ENCODE measurements at regions not wholly inside any gene's neighbourhood (a gene's known extent, or its start where the extent isn't known, plus 50 kb on each side); places are given as distances from the start of the nearest gene placed in this dataset.
"Not testable (repeated sequence)": the region's sequence is repeated elsewhere in the genome, so short reads cannot be mapped to it uniquely, and the experiment has no call there.

DNA sequence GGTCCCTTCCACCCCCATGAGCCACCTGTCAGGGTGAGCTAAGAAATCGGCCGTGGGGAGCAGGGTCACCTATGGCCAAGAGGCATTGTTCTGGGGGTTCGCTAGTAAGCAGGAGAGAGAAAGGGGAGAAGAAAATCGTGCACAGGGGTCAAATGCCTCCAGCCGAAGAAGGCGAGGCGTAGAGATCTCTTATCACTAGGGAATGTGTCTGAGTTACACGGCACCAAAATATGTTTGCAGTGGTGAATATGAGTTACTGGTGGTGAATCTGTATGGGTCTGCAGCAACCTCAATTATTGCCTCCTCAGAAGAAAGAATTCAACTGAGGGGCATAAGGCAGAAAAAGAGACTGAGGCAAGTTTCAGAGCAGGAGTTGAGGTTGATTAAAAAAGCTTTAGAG is 54.2 kb upstream of the RABGAP1L start:
- no peak for DNase-seq

DNA sequence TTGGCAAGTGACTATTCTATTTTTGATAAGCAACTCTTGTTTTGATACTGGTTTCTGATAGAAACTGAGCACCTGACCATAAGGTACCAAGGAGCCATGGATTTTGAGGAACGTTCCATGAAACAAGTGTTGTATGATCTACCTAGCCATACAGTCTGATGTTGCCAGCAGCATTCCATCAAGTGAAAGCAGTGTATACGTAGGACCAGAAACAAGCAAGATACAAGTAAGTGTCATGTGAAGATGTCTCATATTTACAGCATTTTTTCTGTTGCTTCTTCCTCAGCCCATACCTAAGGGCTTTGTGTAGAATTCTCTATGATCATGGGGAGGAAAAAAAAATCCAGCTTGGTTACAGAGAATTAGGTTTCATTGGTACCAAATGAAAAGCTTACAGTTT is 55.6 kb upstream of the RABGAP1L start:
- no peak for DNase-seq

DNA sequence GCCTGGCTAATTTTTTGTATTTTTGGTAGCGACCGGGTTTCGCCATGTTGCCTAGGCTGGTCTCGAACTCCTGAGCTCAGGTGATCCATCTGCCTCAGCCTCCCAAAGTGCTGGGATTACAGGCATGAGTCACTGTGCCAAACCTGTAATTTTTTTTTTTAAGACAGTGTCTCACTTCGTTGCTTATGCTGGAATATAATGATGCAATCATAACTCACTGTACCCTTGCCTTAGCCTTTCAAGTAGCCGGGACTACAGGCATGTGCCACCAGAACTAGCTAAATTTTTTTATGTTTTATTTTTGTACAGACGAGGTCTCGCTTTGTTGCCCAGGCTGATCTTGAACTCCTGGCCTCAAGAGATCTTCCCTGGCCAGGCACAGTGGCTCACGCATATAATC is 57.3 kb upstream of the RABGAP1L start:
- DNase-seq = not testable (repeated sequence)

DNA sequence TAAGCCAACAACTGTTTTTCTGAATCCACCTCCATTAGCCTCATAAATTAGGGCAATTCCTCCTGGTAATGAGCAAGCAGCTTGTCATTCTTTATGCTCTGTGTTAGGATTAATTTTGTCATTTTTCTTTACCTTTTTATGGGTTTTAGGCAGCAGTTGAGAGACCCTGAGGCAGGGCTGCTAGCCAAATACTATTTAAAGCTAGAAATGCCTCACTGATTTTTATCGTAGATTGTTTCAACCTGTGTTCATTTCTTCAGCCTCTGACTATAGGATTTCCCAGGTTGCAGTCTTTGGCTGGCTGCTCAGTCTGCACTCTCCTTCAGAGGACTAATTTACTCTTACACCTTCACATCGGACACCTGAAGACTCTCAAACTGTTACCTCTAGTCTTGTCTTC is 61.9 kb upstream of the RABGAP1L start:
- no peak for DNase-seq

DNA sequence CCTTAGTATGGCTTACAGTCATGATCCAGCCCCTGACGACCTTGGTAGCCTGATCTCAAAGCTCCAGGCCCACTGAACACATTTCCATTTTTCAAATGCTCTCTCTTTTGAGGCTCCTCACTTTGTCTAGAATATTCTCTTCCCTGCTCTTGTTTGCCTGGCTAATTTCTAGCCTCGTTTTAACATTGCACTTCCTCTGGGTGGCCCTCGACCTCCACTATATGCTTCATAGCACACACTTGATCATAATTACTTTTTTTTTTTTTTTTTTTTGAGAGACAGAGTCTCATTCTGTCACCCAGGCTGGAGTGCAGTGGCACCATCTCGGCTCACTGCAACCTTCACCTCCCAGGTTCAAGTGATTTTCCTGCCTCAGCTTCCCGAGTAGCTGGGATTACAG is 65.5 kb upstream of the RABGAP1L start:
- peak; percentile 13 for DNase-seq

DNA sequence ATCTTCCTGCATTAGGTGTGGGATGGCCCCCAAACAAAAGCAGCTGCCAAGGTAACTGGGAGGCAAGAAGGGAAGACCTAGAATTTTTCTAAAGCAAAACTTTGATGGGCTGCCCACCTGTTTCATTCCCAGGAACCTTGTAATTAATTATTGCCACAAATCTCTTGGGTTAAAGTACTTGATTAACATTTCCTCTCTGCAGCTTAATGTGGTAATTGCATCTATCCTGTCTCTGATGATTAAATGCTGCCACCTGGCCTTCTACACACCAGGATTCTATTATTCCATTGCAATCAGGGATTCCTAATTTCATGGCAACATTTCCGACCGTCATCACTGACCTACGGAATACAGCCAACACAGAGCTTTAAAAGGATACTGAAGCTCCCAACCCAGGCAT is 68.3 kb upstream of the RC3H1 start:
- no peak for DNase-seq

DNA sequence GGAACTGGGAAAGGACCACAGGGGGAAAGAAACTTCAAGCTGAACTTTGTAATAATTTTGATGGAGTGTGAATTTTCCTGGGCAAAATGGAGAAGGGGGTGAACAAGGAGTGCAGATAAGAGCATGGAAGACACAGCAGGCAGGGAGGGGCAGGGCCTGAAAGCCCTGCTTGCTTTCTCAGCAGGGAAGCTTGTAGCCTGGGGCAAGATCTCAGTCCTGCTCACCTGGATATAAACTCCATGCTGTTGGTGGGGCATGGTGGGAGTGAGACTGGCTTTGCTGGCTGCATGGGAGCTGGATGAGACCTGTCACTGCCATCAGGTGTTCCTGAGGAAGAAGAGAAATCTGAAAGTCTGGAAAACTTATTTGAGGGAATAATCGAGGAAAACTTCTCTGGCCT is 58.7 kb upstream of the RC3H1 start:
- DNase-seq = no peak

DNA sequence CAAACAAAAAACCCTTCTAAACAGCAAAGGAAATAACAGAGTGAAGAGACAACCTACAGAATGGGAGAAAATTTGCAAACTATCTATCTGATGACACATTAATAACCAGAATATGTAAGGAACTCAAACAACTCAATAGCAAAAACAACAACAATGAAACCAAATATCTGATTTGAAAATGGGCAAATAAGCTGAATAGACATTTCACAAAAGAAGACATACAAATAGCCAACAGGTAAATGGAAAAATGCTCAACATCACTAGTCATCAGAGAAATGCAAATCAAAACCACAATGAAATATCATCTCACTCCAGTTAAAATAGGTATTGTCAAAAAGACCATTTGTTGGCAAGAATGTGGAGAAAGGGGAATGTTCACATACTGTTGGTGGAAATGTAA is 57.6 kb upstream of the RC3H1 start:
- no peak for DNase-seq

DNA sequence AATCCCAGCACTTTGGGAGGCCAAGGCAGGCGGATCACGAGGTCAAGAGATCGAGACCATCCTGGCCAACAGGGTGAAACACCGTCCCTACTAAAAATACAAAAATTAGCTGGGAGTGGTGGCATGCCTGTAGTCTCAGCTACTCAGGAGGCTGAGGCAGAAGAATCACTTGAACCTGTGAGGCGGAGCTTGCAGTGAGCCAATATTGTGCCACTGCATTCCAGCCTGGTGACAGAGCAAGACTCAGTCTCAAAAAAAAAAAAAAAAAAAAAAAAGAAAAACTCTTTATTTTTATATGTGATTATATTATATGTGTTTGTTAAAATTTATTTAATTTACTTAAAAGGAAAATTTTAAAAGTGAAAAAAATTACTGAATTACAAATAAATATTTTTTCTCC is 56.8 kb upstream of the RC3H1 start:
- not testable (repeated sequence) for DNase-seq

DNA sequence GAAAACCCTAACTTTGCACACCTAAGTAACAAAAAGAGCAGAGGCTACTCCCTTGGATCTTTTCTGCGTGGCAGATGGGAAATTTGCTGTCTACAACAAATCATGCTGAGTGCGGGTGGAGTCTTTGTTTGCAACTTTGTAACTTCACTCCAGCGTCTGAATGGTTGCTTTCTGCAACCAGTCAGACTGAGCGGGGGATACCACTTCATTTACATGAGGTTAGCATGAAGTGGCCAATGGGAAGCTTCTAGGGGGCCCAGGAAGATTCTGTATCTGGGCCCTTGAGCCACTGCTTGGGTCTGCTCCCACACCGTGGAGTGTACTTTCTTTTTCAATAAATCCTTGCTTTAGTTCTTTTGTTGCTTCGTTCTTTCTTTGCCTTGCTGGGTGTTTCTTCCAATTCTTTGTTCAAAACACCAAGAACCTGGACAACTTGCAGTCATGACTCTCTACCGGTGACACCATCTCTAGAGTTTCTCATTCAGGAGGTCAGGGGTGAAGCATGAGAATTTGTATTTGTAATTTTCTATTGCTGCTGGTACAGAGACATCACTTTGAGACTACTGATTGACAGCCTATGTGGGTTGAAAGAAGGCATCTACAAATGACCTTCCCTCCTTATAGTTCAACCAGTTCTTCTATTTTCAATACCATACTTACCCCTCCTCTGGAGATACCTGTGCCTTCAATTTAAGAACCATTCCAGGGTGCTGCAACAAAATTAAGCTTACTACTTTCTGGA is 55.8 kb upstream of the RC3H1 start:
- no peak for DNase-seq

DNA sequence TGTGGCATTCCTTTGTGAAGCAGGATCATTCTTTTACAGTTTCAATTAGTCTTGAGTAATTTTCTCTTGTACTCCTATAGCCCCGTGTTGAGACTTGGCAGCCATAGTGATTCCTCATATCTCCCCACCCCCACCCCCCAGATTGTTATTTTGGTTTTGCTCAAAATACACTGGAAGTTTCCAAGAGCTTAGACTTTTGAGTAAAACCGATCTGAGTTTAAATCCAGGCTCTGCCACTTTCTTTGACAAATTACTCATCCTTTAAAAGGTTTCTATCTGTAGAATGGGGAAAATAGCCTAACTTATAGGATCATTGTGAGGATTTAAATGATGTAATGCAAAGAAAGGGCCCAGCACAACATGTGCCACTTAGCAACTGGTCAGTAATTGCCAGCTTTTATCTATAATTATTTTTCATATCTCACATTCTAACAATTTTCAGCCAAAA is 53.1 kb upstream of the RC3H1 start:
- no peak for DNase-seq

DNA sequence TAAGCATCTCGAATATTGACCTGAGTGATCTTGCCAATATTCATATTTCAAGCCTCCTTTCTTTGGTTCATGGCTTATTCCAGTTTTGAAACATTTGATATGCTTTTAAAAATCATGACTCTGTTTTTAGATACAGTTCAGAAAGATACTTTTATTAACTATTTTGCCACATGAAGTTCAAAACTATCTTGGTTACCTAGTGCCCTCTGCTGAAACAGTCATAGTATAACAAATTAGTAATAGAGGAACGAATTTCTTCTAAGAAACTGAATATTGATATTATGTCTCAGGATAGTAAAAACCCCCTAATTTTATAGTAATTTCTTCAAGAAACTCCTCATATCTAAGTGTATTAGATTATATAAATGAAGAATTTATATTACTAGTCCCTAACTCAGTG is 52.6 kb upstream of the RC3H1 start:
- peak; percentile 20 for DNase-seq

DNA sequence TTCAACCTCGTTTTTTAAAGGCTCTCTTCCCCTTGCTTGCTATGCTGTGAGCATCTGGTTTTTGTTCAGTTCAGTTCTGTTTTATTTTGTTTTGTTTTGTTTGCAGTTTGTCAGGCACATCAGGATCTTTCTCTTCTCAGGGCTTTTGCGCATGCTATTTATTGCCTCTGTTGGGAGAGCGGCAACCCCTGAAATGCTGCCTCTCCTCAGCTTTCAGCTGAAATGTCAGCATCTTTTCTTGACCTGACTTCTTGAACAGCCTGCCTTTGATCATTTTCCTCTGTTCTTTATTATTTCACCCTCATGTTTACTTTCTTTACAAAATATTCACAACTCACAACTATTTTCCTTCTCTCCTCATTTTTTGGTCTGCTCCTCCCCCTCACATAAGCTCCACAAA is 50.4 kb upstream of the RC3H1 start:
- no peak for DNase-seq
